ENCODE measurements at regions not wholly inside any gene's neighbourhood (a gene's known extent, or its start where the extent isn't known, plus 50 kb on each side); places are given as distances from the start of the nearest gene placed in this dataset.

DNA sequence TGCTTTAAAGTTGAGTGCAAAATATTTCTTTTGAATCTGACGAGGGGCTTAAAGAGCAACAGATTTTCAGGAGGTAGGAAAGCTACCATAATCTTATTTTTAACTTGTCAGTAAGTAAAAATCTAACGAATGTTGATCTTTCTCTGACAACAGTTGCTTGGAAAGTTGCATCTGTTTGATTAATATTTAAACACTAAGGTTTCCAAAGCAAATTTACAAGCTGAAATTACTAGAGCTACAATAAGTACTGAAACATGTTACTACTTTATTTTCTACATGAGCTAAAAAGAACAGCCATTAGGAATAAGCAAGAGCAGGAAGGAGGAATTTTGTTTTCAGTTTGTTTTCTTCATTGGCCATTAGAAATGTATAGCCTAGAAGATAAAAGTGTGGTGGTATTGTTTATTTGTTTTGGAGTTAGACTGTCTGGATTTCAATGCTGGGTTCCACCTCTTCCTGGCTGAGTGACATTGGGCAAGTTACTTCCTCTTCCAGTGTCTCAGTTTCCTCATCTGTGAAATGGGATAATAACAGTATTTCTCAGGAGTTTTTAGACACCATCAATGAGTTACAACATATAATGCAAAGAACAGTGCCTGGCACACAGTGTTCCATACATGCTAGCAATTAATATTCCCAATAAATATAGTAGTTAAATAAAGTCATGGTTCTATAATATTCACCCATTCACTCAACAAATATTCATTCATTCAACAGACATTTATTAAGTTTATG, 87.9 kb upstream of the FLRT2 start:
- no peak for DNase-seq

DNA sequence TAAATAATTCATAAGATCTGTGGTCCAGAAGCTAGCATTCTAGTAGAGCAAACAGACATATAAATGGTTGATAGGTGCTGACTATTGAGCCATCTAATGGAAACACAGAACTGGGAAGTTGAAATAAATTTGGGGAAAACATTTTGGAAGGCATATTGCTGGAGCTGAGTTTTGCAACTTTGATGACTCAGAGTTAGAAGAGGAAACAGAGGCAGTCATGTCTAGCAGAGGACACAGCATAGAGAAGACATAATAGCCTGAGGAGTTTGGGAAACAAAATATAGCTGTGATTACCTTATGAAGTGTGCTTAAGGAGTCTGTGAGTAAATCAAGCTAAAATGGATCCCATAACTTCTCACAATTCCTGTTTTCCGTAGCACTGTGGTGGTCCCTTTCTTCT, 86.9 kb upstream of the FLRT2 start:
- no peak for DNase-seq

DNA sequence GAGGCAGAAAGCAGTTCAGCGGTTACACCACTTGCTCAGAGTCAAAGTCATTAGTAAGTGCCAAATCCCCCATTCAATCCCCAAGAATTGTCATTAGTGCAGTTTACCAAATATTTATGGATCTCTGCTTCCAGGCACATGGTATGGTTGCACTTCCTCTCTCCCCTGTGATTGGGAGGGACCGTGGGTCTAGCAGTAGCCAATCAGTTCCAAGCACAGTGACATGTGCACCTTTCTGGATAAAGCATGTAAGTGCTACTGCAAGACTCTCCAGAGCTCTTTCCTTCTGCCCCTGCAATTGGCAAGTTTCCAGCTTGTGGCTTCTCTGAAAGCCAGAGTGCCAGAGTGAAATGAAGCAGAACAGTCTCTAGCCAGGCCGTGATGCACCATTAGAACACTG, 85.3 kb upstream of the FLRT2 start:
- peak; percentile 15 for DNase-seq

DNA sequence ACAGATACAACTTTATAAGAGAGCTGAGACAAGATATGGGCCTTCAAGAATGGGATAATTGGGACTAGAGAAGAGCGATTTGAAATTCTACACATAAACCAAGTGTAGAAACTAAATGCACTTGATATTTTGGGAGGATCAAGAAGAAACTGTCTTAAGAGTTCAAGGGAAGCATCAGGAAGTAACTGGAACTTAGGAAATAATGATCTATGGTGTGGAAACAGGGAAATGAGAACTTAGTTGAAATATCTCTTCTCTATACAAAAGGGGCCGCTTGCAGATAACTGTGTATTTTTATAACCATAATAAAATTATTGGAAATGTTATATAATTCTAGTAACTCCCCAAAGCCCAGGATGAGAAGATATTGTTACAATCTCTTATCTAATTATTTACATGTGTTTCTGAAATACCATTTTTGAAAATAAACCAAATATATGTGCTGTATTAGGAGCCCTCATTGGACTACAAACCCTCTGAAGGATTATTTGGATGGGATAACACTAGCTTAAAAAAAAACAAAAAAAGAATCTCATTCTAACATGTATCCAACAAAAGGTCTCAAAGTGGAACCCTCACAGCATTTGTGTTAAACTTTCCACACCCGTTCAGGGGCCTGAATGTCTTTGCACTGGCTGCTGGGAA, 84.7 kb upstream of the FLRT2 start:
- no peak for DNase-seq

DNA sequence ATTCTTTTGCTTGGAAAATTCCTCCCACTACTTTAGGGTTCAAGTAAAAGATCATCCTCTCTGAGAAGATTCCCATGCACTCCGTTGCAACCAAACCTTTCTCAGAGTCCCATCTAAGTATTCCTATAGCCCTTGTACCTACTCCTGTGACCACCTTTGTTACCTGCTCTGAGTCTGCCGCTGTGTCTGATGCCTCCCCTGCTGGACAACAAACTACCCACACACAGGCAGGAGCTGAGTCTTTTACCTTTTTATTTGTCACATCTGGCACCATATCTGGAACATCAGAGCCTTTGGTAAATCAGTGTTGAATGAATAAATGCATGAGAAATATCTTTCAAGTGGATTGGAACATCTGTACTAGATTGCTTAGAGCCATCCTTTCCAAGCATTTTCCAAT, 82.1 kb upstream of the FLRT2 start:
- DNase-seq = no peak

DNA sequence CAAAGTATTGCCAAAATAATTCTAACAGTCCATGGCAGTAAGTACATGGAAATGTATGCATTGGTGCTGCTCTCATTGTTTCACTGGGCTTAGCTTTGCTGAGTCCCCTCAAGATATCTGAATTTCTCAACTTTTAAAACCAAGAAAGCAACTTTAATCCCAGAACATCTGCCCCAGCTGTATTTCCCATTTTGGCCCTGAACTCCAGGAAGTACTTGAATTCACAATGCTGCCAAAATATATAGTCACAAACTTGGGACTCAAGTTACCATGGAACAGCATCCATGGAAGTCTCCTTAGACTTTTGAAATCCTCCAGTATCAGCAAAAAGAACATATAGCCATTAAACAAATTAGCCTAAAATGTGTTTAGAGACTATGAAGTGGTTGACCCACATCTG, 78.5 kb upstream of the FLRT2 start:
- no peak for DNase-seq

DNA sequence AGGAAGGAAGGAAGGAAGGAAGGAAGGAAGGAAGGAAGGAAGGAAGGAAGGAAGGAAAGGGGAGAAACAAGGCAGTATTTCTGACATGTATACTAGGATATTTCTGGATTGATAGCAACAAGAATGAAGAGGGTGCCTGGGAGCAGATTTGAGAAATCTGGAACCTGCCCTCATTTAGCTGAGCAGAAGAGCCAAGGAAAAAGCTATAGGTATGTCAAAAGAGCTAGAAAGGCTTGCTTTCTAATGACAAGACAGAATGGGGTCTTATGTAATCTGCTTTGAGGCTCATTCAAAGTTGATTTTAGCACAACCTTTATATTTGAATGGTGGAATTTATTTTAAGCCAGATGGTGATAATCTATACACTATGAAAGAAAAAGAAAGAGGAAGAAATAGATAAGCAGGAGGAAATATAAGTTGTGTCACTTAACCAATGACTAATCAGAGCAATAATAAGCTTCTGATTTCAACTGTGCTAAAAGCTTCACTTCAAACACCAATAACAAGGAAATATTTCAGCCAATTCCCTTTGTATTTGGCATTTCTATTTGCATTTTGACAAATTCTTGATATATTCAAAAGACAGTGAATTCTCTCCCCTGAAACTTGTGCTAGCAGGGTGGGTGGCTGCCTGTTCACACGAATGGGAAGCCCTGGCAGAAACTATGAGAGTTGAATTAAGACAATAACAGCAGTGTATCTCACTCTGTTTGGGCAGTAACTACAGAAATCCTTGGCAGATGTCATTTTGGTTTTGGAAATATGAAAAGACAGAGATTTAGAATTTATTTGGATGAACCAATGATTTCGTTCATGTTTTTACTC, 76.3 kb upstream of the FLRT2 start:
- DNase-seq = no peak

DNA sequence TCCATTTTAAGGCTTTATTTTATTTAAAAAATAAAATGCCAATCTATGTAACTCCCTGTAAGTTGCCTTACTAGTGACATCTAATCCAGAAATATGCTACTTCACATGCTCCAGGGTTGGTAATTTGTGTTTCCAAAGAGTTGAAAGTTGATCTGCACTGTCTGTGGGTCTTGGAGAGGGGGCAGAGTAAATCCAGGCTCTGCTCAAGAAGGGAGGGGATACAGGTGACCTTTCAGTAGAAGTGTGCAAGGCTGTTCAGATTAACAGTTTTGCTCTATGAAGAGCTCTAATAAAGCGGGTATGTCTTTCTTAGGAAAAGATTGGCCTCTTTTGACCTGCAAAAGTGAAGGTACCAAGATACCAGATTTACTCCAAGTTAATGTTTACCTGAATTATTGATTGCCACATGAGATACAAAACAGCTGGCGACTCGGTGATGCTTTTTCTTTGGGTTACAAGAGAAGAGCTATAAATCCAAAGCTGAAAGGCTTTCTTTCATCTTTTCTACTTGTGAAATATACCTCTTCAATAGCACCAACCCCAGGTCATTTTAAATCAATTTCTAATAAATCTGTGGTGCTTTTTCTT, 75.6 kb upstream of the FLRT2 start:
- DNase-seq = no peak

DNA sequence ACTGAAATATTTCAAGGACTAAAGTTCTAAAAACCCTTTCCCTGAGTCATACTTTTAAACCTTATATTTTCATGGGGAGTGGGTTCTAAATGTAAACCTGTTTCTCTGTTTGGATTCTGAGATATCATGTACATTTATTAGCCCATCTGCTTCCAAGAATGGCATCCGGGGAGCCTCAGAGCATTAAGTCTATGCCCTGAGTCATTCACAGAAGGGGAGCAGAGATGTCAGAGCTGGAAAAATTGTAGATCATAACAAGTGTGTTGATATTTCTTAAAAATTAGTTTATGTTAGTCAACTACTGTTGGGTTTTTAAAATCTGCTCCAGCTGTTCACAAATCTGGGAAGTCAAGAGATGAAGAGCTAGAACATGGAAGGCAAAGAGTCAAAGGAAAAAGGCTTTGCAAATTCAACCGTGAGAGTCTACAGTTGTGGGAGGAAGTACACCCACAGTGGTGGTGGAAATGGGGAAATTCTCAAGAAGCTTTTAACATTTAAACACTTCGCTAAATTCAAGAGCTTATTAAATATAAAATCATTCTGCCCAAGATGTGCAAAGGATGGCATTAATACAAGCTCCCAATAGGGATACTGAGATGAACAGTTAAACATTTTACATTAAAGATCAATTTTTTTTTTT, 70.5 kb upstream of the FLRT2 start:
- no peak for DNase-seq

DNA sequence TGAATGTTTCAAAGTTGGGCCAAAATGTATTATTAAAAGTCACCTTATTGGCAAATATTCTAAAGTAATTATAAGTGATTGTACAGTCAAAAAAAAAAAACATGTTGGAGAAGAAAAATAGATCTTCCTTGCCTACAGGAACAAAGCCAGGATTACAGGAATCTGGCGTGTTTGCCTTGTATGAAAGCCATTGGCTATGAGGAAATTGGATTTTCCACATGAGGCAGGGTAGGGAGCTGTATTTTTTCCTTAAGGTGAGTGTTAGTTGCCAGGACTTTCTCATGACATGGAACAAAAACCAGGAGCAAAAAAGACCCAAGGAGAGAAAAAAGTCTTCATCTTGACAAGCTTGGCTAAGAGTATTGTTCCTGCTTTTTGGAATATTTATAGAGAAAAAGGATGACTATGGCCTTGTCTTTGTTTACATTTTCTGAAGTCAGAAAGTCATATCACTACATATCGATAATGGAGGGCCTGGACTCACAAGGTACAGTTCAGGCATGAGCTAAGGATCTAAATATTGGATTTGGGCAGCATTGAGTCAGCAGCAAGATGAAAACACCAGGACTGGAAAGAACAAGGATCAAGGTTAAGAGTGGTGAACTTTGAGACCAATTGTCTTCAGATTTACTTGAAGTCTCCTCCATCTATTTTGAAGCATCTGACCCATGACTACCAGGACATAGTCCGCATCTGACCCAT, 68.4 kb upstream of the FLRT2 start:
- no peak for DNase-seq

DNA sequence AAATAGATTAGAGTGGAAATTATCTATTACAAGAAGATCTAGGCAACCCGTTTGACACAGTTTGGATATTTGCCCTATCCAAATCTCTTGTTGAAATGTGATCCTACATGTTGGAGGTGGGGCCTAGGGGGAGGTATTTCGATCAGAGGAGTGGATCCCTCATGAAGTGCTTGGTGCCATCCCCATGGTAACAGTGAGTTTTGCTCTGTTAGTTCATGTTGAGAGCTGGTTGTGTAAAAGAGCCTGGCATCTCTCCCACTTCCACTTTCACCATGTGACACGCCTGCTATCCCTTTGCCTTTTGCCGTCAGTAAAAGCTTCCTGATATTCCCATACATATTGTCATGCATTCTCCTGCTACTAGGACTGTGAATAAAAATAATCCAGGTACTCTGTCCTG, 66.4 kb upstream of the FLRT2 start:
- DNase-seq = no peak

DNA sequence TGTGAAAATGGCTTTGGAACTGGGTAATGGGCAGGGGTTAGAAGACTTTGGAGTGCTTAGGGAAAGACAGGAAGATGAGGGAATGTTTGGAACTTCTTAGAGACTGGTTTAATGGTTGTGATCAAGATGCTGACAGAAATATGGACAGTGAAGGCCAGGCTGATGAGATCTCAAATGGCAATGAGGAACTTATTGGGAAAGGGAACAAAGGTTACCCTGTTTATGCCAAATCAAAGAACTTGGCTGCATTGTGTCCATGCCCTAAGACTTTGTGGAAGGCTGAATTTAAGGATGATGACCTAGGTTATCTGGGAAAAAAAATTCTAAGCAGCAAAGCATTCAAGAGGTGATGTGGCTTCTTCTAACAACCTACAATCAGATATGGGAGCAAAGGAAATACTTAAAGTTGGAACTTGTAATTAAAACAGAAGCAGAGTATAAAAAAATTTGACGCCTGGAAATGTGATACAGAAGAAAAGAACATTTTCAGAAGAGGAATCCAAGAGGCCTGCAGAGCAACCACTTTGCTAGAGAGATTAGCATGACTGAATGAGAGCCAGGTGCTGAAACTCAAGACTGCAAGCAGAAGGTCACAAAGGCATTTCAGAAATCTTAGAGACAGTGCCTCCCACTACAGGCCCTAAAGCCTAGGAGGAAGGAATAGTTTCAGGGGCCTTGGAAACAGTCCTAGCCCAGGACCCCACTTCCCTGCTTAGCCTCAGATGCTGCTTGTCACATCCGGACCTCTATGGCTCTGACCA, 65.6 kb upstream of the FLRT2 start:
- DNase-seq = no peak

DNA sequence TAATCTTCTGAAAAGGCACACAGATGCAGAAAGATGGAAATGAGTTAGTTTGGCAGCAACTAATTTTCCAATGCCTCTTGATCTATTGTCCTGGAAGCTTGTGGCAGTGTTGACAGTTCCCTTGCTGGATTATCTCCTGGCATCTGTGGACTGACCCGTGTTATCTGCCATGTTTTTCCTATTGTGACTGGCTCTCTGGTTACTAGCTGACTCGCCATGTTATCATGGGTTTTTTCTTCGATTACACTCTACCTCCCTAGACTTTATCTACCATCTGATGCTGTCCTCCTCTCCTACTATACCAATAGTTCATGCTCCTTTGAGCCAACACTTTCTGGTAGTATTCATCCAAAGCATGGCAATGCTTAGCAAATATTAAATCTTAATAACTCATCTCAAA, 63.3 kb upstream of the FLRT2 start:
- no peak for DNase-seq

DNA sequence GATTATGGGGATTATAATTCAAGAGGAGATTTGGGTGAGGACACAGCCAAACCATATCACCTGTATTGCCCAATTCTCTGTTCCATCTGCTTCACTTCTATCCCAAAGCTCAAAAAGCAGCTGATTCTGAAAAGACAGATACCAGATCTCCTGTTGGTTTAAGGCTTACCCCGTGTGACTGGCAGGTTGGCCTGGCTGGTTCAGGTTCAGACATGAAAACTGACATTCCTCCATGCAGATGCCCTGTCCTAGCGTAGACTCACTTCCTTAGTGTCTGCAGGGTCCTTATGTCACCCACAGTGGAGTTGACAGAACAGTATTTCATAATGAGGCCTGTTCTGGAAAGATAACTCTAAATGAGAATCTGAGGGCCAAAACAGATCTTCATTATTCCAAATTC, 61.1 kb upstream of the FLRT2 start:
- DNase-seq = no peak

DNA sequence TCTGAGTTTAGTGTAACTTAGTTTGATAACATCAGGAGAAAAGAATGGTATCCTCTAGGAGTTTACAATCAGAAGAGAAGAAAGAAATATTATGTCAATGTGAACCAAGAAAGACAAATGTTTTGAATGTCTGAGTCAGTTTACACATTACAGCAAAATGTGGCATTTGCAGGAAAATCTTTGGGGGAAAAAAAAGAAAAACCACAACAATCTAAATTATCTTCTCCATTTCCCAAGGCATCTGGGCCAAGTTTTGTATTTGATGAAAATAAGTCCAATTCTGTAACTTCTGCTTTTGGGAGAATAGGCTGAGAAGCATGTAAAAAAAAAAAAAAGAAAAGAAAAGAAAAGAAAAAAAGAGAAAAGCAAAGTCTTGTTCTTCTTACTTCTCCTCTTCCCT, 58.8 kb upstream of the FLRT2 start:
- no peak for DNase-seq

DNA sequence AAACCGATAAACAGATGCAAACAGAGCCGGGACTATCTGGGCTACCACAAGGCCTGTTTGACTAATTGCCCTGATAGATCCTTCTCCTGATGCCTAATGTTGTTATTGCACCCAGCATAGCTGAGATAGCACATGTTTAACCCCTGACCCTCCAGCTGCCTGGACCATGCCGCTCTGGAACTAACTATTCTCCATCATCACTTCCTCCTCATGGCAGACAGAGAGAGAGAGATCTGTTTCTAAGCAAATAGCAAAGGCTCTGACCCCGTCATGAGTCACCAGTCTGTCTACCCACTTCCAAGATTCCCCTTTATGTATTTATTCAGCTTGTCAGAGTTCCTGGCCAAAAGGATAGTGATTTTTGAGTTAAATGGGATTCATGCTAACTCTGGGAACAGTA, 58.2 kb upstream of the FLRT2 start:
- DNase-seq = peak; percentile 84

DNA sequence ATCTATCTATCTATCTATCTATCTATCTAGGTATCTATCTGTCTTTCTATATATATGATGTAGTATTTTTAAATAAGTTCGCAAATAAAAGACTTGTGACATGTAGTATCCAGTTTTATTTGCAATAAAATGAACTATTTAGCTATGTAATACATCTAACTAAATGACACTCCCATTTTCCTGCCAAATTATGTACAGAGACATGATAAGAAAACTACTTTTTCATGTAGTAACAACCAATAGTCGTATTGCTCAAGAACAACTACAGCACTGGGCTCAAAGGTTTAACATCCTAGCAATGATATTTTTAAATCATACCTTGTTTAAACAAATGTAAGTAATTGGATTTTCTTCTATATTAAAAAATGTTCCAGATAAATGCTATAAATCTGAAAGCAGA, 55.5 kb upstream of the FLRT2 start:
- DNase-seq = no peak

DNA sequence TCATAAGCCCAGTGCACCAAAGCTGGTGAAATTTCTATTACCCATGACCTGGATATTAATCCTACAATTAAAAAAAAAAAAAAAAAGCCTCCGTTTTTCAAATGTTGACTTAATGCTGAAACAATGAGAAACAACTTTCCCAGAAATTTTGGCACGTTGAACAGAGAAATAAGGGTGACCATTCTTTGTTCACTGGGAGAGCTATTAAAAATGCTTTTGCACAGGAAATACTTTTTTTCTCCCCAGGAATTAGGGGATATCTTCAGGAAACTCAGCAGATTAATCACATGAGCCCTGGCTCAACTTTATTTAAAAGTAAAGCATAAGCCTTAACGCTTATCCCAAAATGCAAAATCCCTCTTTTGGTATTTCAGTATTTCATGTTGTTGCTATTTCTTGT, 54.8 kb upstream of the FLRT2 start:
- no peak for DNase-seq

DNA sequence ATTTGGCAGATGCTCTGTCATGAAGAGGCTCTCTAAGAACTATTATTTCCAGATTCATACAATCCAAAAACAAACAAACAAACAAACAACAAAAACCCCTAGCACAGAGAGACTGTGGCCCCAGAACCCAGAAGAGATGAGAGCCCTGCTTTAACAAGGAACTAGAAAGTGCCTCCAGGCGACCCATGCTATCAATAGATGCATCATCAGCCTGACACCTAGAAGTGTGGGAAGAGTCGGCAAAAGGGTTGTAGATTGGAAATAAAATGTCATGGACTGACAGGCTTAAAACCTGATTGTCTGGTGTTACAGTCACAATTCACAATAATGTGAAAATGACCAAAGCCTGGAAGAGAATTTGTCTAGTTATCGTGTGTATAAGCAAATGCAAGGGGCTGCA, 50.6 kb upstream of the FLRT2 start:
- no peak for DNase-seq

DNA sequence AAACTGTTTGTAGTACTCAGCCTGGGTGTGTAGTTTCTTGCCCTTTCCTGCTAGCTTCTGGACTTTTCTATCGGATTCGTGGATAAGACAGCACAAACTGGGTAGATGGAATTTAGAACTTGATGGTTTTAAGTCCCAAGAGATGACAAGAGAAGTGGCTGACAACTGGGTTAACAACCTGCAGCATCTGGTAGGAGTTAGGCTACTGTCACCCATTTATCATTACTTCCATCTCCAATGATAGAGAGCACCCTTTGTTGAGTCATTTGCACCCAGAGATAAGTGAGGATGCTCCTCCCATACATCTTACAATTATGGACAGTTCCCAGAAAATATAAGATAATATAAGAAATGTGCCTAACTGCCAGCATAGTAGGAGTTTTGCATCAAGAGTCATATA, 50.2 kb upstream of the FLRT2 start:
- DNase-seq = no peak

Data from NCI-H146 (cell line).